ENCODE measurements at regions not wholly inside any gene's neighbourhood (a gene's known extent, or its start where the extent isn't known, plus 50 kb on each side); places are given as distances from the start of the nearest gene placed in this dataset.

- TF ChIP-seq CTCF (conservative IDR thresholded peaks at IDR 0.05 in 1 of 2, IDR thresholded peaks at IDR 0.05 in 1 of 2; ENCODE audit: extremely low read depth in 1 of 2, insufficient read depth in 1 of 2, low read depth in 1 of 2, low read length in 2 of 2) (no peak), EZH2 (IDR thresholded peaks at IDR 0.05; ENCODE audit: borderline replicate concordance, low read length) (no peak)
Observed at GRCh38 chrX:136967966-136968365, 65.8 kb downstream of the GPR101 start.
